CD4-positive, alpha-beta T cell (primary cell): ENCODE measurements at regions not wholly inside any gene's neighbourhood (a gene's known extent, or its start where the extent isn't known, plus 50 kb on each side); places are given as distances from the start of the nearest gene placed in this dataset.

ENCODE experiments used
- ATAC-seq: fragments of 200-7000 bp; cut with Tn5 transposase; one replicate; pipeline ENCODE4 v1.10.0; 2022; ENCODE audit warnings: mild to moderate bottlenecking; ENCODE audit not compliant: poor library complexity
- CTCF ChIA-PET: fragments of 350-600 bp; sonication (Branson Sonifier 250); formaldehyde crosslinking; loops from one replicate; lab custom pipeline; 2021; ENCODE audit warnings: antibody characterized with exemption, inconsistent platforms; lab: Charles Lee
- POLR2A ChIA-PET: fragments of 350-600 bp; sonication (Branson Sonifier 250); formaldehyde crosslinking; loops from one replicate; lab custom pipeline; 2021; ENCODE audit warnings: antibody characterized with exemption, inconsistent platforms; lab: Charles Lee
- DNase-seq, 14 experiments: peaks; one replicate each; pipeline ENCODE4 v3.0.0-alpha.2; 2013 to 2020; ENCODE audit warnings: mixed read lengths in 2 of 14
- H3K27ac ChIP-seq, 2 donors: one replicate each; pipeline versions ENCODE4 v1.5.1 to v1.7.0; 2013; ENCODE audit warnings: low read length in 2 of 2, low read depth in 1 of 2, mild to moderate bottlenecking in 1 of 2
- H3K27me3 ChIP-seq, 2 experiments: 1 replicate in 1 of 2; 2 replicates in 1 of 2; pipeline versions ENCODE4 v1.6.1 to v1.7.0; 2013; ENCODE audit warnings: low read length in 2 of 2, control low read depth in 1 of 2, mild to moderate bottlenecking in 1 of 2, moderate library complexity in 1 of 2; ENCODE audit not compliant: insufficient read depth in 2 of 2, control insufficient read depth in 1 of 2
- H3K36me3 ChIP-seq: one replicate; pipeline ENCODE4 v1.6.1; 2013; ENCODE audit warnings: low read length, control low read depth; ENCODE audit not compliant: insufficient read depth
- H3K4me1 ChIP-seq: one replicate; pipeline ENCODE4 v1.6.1; 2013; ENCODE audit warnings: low read length, control low read depth; ENCODE audit not compliant: insufficient read depth
- H3K4me3 ChIP-seq: one replicate; pipeline ENCODE4 v1.5.1; 2013; ENCODE audit warnings: mild to moderate bottlenecking, low read length, moderate library complexity
- H3K9me3 ChIP-seq, 2 experiments: 1 replicate in 1 of 2; 2 replicates in 1 of 2; pipeline versions ENCODE4 v1.6.1 to v1.7.0; 2013; ENCODE audit warnings: low read length in 2 of 2, mild to moderate bottlenecking in 2 of 2, control low read depth in 1 of 2, moderate library complexity in 1 of 2; ENCODE audit not compliant: control insufficient read depth in 1 of 2, insufficient read depth in 1 of 2
- H3K27ac Mint-ChIP-seq: one replicate; pipeline ENCODE4 v1.8.0; 2020; ENCODE audit warnings: mixed read lengths
- H3K27me3 Mint-ChIP-seq: one replicate; pipeline ENCODE4 v1.8.0; 2021; ENCODE audit warnings: mixed read lengths
- H3K36me3 Mint-ChIP-seq: one replicate; pipeline ENCODE4 v1.8.0; 2021; ENCODE audit warnings: low read depth, mixed read lengths
- H3K4me1 Mint-ChIP-seq: one replicate; pipeline ENCODE4 v1.8.0; 2021; ENCODE audit warnings: low read depth, mixed read lengths
- H3K4me3 Mint-ChIP-seq: one replicate; pipeline ENCODE4 v1.8.0; 2020; ENCODE audit warnings: mild to moderate bottlenecking, mixed read lengths
- H3K9me3 Mint-ChIP-seq: one replicate; pipeline ENCODE4 v1.8.0; 2020; ENCODE audit warnings: mixed read lengths
- intact Hi-C, 2 experiments: fragments of 100-400 bp; cut with DNase I in 1 of 2; cut with micrococcal nuclease in 1 of 2; formaldehyde crosslinking; loops; one replicate each; pipeline versions ENCODE4 v1.15.1 to v1.9.0; 2023 to 2025; cut with DNase I, micrococcal nuclease
- TF ChIP-seq, protein P1 (sequence below): fragments of 200-600 bp; IDR thresholded peaks from one replicate; pipeline ENCODE4 v1.8.0; 2022; ENCODE audit warnings: antibody characterized with exemption, mild to moderate bottlenecking

DNA sequence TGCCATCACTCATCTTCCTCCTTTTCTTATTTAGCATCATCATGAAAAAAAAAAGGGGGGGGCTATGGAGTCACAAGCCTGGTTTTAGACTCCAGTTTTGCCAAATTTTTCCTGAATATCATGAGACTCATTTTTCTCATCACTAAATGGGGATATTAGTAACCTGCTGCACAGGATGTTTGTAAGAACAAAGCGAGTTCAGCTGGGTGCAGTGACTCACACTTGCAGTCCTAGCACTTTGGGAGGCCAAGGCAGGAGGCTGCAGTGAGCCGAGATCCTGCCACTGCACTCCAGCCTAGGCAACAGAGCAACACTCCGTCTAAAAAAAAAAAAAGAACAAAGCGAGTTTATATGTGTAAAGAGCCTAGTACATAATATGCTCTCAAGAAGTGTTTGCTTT, 82.8 kb downstream of the TFAP2A start:
- ATAC-seq, result no peak
- no peak overlapping the region for H3K4me3 Mint-ChIP-seq

DNA sequence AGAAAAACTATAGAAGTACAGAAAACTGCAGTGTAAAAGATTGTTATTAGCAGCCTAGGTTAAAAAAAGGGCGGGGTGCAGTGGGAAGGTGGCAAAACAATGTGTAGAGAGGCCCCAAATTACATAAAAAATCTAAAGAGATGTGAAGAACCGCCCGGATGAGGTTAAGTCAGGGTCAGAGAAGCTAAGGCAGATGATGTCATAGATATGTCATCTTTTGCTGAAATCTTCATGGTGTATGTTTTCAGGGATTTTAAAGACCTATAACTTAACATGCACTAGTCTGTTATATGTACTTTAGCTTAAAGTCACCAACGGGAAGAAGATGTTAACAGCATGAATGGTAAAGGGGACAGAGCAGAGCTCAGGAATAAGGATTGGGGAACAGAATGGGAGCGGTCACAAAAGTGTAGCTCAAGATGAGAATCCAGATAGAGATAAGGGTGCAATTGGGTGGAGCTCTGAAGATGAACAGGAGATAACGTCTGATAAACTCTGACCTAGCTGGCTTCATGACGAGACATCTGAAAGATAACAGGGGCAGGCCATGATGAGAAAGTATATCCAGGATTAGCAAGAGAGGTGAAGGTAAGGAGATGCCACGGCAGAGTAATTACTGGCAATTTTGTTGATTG, 83.4 kb downstream of the TFAP2A start:
- no peaks in the 10 kb centered on the region for H3K4me1 Mint-ChIP-seq
- H3K27ac Mint-ChIP-seq, result no peak overlapping the region
- ChIA-PET CTCF (no interaction called here), POLR2A (no interaction called here)
- H3K4me1 ChIP-seq, result no peaks in the 10 kb centered on the region
- TF ChIP-seq, protein P1, sequence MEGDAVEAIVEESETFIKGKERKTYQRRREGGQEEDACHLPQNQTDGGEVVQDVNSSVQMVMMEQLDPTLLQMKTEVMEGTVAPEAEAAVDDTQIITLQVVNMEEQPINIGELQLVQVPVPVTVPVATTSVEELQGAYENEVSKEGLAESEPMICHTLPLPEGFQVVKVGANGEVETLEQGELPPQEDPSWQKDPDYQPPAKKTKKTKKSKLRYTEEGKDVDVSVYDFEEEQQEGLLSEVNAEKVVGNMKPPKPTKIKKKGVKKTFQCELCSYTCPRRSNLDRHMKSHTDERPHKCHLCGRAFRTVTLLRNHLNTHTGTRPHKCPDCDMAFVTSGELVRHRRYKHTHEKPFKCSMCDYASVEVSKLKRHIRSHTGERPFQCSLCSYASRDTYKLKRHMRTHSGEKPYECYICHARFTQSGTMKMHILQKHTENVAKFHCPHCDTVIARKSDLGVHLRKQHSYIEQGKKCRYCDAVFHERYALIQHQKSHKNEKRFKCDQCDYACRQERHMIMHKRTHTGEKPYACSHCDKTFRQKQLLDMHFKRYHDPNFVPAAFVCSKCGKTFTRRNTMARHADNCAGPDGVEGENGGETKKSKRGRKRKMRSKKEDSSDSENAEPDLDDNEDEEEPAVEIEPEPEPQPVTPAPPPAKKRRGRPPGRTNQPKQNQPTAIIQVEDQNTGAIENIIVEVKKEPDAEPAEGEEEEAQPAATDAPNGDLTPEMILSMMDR, result no peak
- no peaks in the 10 kb centered on the region for H3K9me3 ChIP-seq
- intact Hi-C loops, result no loop called here
- H3K4me3 ChIP-seq, result no peak overlapping the region
- no peaks in the 10 kb centered on the region for H3K36me3 ChIP-seq
- H3K27ac ChIP-seq, result no peak overlapping the region
- peaks cover 12% of the 10 kb centered on the region for H3K27me3 Mint-ChIP-seq
- no peaks in the 10 kb centered on the region for H3K9me3 Mint-ChIP-seq
- H3K27me3 ChIP-seq, result no peaks in the 10 kb centered on the region
- no peak for DNase-seq
- H3K4me3 Mint-ChIP-seq, result no peak overlapping the region
- no peak for ATAC-seq
- H3K36me3 Mint-ChIP-seq, result no peaks in the 10 kb centered on the region

More for the DNA sequence above, 82.8 kb downstream of the TFAP2A start:
- POLR2A ChIA-PET, result no interaction called here
- no peak overlapping the region for H3K4me3 ChIP-seq
- H3K36me3 ChIP-seq, result no peaks in the 10 kb centered on the region
- intact Hi-C loops, result no loop called here
- no peak overlapping the region for H3K27ac ChIP-seq
- H3K27ac Mint-ChIP-seq, result no peak overlapping the region
- peaks cover 12% of the 10 kb centered on the region for H3K27me3 Mint-ChIP-seq
- no peaks in the 10 kb centered on the region for H3K4me1 ChIP-seq
- CTCF ChIA-PET, result no interaction called here
- no peaks in the 10 kb centered on the region for H3K36me3 Mint-ChIP-seq
- no peak for DNase-seq
- TF ChIP-seq, protein P1, result no peak
- H3K27me3 ChIP-seq, result no peaks in the 10 kb centered on the region
- no peaks in the 10 kb centered on the region for H3K9me3 Mint-ChIP-seq
- H3K4me1 Mint-ChIP-seq, result no peaks in the 10 kb centered on the region
- peaks cover 0 to 2% of the 10 kb centered on the region in 2 experiments for H3K9me3 ChIP-seq

DNA sequence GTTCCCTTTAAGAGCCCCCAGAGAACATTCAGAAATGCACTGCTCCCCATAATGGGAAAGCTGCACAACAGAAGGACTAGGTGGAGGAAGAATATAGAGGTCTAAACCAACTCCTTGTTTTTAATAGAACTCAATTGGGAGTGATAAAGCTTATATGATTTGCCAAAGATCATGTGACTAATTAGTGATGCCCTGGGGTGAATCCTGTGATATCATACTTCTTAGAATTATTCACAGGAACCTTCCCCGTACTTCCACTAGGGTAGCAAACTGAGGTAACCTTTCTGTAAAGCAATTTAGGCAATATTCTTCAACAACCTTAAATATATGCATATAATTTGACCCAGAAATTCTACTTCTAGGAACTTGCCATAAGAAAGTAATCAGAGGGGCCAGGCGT, 84.4 kb downstream of the TFAP2A start:
- ChIA-PET CTCF (no interaction called here), POLR2A (no interaction called here)
- TF ChIP-seq, protein P1, result no peak
- H3K9me3 Mint-ChIP-seq, result no peaks in the 10 kb centered on the region
- H3K4me1 Mint-ChIP-seq, result no peaks in the 10 kb centered on the region
- H3K27ac Mint-ChIP-seq, result no peak overlapping the region
- no peak overlapping the region for H3K4me3 ChIP-seq
- no peak for ATAC-seq
- H3K36me3 Mint-ChIP-seq, result no peaks in the 10 kb centered on the region
- DNase-seq, result no peak
- H3K4me1 ChIP-seq, result no peaks in the 10 kb centered on the region
- intact Hi-C loops, result no loop called here
- H3K27me3 ChIP-seq, result no peaks in the 10 kb centered on the region
- no peaks in the 10 kb centered on the region for H3K36me3 ChIP-seq
- no peaks in the 10 kb centered on the region for H3K9me3 ChIP-seq
- no peak overlapping the region for H3K4me3 Mint-ChIP-seq
- no peak overlapping the region for H3K27ac ChIP-seq
- H3K27me3 Mint-ChIP-seq, result peaks cover 4% of the 10 kb centered on the region
